IgD-negative memory B cell (primary cell): ENCODE measurements at regions not wholly inside any gene's neighbourhood (a gene's known extent, or its start where the extent isn't known, plus 50 kb on each side); places are given as distances from the start of the nearest gene placed in this dataset.

Source experiments
- H3K27ac Mint-ChIP-seq, 3 donors: one replicate each; pipeline ENCODE4 v1.8.0; 2020 to 2022; ENCODE audit warnings: mild to moderate bottlenecking in 3 of 3, mixed read lengths in 3 of 3, moderate library complexity in 1 of 3
- H3K27me3 Mint-ChIP-seq: one replicate; pipeline ENCODE4 v1.8.0; 2021; ENCODE audit warnings: mixed read lengths
- H3K36me3 Mint-ChIP-seq: one replicate; pipeline ENCODE4 v1.8.0; 2020; ENCODE audit warnings: mild to moderate bottlenecking, mixed read lengths
- H3K4me1 Mint-ChIP-seq, 3 donors: one replicate each; pipeline ENCODE4 v1.8.0; 2020 to 2022; ENCODE audit warnings: mixed read lengths in 3 of 3, mild to moderate bottlenecking in 1 of 3
- H3K4me3 Mint-ChIP-seq, 4 donors: one replicate each; pipeline ENCODE4 v1.8.0; 2020 to 2022; ENCODE audit warnings: mild to moderate bottlenecking in 4 of 4, mixed read lengths in 4 of 4, moderate library complexity in 3 of 4
- H3K9me3 Mint-ChIP-seq, 3 donors: one replicate each; pipeline ENCODE4 v1.8.0; 2020 to 2021; ENCODE audit warnings: mixed read lengths in 3 of 3, mild to moderate bottlenecking in 1 of 3

DNA sequence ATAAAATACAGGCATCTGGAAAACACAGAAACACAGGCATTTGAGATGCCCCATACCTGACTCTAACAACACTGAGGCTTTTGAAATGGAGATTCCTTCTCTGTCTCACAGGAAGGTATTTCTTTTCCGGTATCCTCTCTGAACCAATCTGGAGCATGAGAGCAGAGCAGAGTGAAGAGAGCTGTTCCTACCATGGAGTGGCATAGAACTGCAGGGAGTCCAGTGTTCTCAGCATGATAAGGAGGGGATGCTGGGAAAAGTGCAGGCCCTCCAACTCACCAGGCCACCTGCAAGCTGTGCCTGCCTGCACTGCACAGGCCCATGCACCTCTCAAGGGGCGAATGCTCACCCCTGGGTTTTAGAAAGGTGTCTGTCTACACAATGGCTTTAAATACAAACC lies 89.2 kb downstream of the FOXA2 start:
- Mint-ChIP-seq H3K27ac (no peak overlapping the region), H3K4me1 (no peaks in the 10 kb centered on the region), H3K4me3 (no peak overlapping the region), H3K9me3 (peaks cover 0 to 3% (median 2%) of the 10 kb centered on the region in 3 donors), H3K36me3 (no peaks in the 10 kb centered on the region), H3K27me3 (no peaks in the 10 kb centered on the region)

DNA sequence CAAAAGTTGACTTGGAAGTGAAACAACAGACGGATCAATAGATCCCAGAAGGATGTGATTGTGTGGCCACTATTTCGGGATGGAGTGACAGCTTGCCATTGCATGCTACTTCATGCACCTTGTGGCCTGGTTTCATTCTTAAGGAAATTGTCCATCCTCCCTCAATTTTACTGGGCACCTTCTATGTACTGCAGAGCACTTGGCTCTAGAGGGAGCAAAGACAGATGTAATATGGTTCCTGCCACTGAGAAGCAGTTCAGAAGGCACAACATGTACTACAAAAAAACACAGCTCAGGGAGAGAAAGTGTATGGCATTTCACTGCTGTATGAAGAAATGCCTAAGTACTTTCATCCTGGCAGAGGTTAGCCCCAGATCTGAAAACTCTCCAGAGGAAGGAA lies 91.9 kb downstream of the FOXA2 start:
- no peaks in the 10 kb centered on the region for H3K4me1 Mint-ChIP-seq

DNA sequence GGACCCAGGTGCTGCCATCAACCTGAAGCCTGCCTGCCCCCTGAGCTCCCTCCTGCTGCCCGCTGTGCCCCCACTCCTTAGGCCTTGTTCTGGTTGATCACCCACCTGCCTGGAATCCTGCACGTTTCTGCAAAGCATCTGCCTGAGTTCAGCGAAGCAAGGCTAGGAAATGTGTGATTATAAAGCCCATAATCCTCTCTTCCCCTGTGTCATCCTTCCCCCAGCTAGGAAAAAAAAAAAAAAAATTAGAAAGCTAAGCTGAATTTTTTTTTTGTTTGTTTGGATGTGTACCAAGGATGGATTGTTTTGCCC lies 93.2 kb downstream of the FOXA2 start:
- Mint-ChIP-seq H3K36me3 (no peaks in the 10 kb centered on the region), H3K9me3 (peaks cover 0 to 3% (median 1%) of the 10 kb centered on the region in 3 donors), H3K4me1 (peaks cover 0 to 1% (median 0%) of the 10 kb centered on the region in 3 donors), H3K27ac (no peak overlapping the region), H3K4me3 (no peak overlapping the region), H3K27me3 (peaks cover 3% of the 10 kb centered on the region)

More for the DNA sequence above, 91.9 kb downstream of the FOXA2 start:
- H3K4me3 Mint-ChIP-seq: no peak overlapping the region
- no peaks in the 10 kb centered on the region for H3K36me3 Mint-ChIP-seq
- H3K27ac Mint-ChIP-seq: no peak overlapping the region
- H3K9me3 Mint-ChIP-seq: peaks cover 0 to 3% (median 1%) of the 10 kb centered on the region in 3 donors
- H3K27me3 Mint-ChIP-seq: no peaks in the 10 kb centered on the region

DNA sequence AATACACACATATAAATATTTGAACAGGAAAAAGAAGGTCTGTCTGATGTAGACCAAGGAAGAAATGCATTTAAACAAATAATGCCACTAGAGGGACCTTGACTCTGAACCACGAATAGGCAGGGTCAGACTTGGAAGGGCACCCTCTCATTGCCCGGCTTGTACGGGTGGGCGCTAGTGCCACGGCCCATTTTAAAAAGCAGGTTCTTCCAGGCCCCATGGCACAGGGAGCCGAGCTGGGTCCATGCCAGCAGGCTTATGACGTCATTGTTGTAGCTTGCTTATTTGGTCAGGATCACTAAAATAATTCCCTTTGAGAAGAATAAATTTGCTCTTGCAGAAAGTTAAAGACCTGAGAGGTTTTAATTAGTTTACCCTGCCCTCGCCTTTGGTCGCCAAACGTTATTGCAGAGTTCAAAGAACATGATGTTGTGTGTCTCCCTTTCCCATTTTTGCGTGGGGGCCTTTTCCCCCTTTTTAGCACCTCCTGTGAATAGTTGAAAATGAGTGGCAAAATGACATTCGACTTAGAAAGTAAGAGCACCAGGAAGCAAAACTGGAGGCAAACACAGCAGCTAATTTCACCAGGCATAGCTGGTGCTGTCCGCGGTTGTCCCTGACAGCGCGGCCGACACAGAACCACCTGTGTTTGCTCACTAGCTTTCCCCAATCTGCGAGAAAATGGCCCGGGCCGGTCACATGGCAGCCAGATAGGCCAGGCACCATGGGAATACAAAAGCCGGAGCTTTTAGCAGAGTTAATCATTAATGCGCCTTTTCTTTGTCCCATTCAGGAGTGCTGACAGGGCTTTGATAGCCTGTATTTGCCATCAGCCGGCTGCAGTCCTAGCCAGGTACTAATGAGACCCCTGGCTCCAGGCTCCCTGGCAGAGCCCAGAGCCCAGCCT lies 93.8 kb downstream of the FOXA2 start:
- Mint-ChIP-seq H3K4me3 (no peak overlapping the region), H3K27ac (peak overlapping the region in 1 of 3 donors; percentile 3), H3K4me1 (peaks cover 0 to 1% (median 0%) of the 10 kb centered on the region in 3 donors), H3K27me3 (peaks cover 3% of the 10 kb centered on the region), H3K9me3 (peaks cover 0 to 3% (median 1%) of the 10 kb centered on the region in 3 donors), H3K36me3 (no peaks in the 10 kb centered on the region)

DNA sequence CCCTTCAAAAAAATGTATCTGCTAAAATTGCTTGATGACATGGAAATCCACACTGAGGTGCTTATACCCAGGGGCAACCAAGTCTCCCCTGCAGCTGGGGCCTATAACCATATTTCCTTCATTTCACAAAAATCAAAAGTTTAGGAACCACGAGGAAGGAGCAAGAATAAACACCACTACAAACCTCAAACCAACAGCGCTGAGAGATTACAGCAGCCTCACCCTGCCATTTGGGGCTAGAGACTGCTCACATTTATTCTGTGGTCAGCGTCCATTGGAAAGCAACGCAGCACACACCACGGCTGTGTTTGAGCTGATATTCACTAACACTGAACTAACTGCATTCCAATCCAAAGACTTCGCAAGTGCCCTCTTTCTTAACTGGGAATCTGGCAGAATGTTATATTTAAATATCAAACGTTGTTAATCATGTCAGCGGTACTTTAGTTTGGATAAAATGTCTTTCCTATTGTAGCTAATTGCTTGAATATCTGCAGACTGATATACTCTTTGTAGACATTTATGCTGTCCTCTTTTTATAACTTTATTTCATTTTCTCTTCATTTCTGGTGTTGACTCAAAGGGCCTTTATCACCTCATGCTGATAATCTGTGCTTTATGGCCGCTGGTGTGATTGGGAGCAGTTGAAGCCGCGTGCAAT lies 94.6 kb downstream of the FOXA2 start:
- peak overlapping the region in 1 of 3 donors; percentile 3 for H3K27ac Mint-ChIP-seq
- no peaks in the 10 kb centered on the region for H3K36me3 Mint-ChIP-seq
- H3K4me3 Mint-ChIP-seq: no peak overlapping the region
- H3K4me1 Mint-ChIP-seq: peaks cover 0 to 1% (median 0%) of the 10 kb centered on the region in 3 donors
- peaks cover 3% of the 10 kb centered on the region for H3K27me3 Mint-ChIP-seq
- H3K9me3 Mint-ChIP-seq: peaks cover 0 to 3% (median 1%) of the 10 kb centered on the region in 3 donors

DNA sequence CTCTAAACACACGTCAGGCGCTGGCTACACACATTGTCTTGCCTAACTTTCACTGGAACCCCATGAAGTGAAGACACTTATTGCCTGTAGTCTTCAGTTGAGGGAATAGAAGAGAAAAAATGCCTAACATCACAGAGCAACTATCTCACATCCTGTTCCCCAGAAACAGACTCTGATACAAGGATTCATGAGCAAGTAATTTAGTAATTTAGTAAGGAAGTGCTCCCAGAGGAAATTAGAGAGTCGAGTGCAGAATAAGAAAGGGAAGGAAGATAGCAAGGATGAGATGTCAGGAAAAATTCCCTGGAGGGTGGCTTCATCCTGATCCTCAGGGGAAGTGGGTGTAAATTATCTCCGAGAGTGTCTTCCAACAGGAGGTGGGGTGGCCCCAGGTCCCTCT lies 104.0 kb downstream of the FOXA2 start:
- H3K27me3 Mint-ChIP-seq: peaks cover 2% of the 10 kb centered on the region
- H3K36me3 Mint-ChIP-seq: no peaks in the 10 kb centered on the region
- no peaks in the 10 kb centered on the region for H3K4me1 Mint-ChIP-seq
- no peak overlapping the region for H3K4me3 Mint-ChIP-seq
- H3K9me3 Mint-ChIP-seq: peaks cover 0 to 13% (median 5%) of the 10 kb centered on the region in 3 donors
- no peak overlapping the region for H3K27ac Mint-ChIP-seq

DNA sequence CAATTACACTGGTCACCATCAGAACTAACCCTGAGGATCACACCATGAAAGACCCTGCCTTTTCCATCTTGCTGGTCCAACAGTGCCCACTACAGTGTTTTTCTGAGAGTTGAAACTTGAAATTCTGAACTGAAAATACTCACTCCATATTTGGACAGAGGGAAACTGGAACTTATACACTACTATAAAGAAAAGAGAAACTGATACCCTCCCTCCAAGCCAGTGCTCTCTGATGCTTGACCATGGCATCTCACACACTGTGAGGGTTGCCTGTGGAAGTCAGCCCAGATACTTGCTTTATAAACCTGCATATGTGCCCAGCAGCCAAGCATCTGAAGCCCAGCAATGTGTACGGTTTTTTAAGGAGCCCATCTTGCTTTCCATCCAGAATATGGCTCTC lies 108.7 kb downstream of the FOXA2 start:
- Mint-ChIP-seq H3K9me3 (peaks cover 6 to 18% (median 12%) of the 10 kb centered on the region in 3 donors), H3K4me3 (peak overlapping the region in 1 of 4 donors; percentile 23), H3K4me1 (no peaks in the 10 kb centered on the region), H3K36me3 (no peaks in the 10 kb centered on the region), H3K27ac (no peak overlapping the region), H3K27me3 (peaks cover 2% of the 10 kb centered on the region)

DNA sequence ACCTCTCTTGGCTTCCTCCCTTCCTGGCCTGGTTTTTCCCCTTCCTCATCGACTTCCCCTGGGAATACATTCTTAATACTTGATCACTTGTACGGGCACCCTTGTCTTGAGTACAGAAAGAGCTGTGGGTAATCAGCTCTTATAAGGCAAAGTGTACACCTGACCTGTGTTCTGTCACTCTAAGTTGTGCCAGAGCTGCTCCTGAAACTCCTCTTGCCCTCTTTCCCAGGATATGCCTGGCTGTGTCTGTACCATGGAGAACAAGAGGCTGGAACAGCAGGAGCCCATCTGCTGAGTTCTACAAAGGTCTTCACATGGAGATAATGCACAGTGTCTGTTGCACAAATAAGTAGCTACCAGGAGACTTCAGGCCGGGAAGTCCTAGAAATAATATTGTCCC lies 110.1 kb downstream of the FOXA2 start:
- Mint-ChIP-seq H3K4me1 (no peaks in the 10 kb centered on the region), H3K27me3 (peaks cover 2% of the 10 kb centered on the region), H3K9me3 (peaks cover 6 to 18% (median 12%) of the 10 kb centered on the region in 3 donors), H3K4me3 (no peak overlapping the region), H3K27ac (no peak overlapping the region), H3K36me3 (no peaks in the 10 kb centered on the region)

GRCh38 chr20:22473293-22473692 lies 111.1 kb downstream of the FOXA2 start:
- Mint-ChIP-seq H3K4me1 (no peaks in the 10 kb centered on the region), H3K36me3 (no peaks in the 10 kb centered on the region), H3K4me3 (no peak overlapping the region), H3K9me3 (peaks cover 6 to 18% (median 12%) of the 10 kb centered on the region in 3 donors), H3K27ac (peak overlapping the region in 1 of 3 donors; percentile 59), H3K27me3 (peaks cover 2% of the 10 kb centered on the region)

DNA sequence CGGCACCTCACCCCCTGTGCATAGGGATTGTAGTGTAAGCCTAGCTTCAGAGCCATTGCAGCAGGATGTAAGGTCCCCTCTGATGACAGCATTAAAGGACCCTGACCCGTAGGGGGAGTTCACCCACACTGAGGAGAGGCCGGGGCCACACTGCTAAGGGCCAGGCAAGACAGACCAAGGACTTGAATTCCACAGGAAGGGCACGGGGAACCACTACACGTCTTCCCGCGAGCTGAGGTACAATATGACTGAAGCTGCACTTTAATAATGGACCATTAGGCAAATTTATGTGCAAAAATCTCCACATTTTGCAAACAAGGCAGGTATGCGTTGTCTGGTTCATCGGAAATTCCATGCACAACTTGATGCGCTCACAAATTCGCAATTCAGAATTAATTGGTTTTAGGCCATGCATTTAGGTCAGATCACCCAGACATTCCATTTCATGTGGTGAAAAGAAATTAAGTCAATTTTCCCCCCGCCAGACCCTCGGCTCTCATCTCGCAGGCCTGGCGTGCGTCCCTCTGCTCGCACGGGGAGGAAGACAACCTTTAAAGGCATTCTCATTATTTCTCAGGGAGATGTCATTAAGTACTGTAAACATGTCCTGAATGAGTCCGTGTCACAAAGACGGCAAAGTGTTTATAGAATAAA lies 111.8 kb downstream of the FOXA2 start:
- Mint-ChIP-seq H3K4me3 (no peak overlapping the region), H3K27me3 (peaks cover 2% of the 10 kb centered on the region), H3K36me3 (no peaks in the 10 kb centered on the region), H3K9me3 (peaks cover 6 to 13% (median 12%) of the 10 kb centered on the region in 3 donors), H3K27ac (no peak overlapping the region), H3K4me1 (no peaks in the 10 kb centered on the region)

DNA sequence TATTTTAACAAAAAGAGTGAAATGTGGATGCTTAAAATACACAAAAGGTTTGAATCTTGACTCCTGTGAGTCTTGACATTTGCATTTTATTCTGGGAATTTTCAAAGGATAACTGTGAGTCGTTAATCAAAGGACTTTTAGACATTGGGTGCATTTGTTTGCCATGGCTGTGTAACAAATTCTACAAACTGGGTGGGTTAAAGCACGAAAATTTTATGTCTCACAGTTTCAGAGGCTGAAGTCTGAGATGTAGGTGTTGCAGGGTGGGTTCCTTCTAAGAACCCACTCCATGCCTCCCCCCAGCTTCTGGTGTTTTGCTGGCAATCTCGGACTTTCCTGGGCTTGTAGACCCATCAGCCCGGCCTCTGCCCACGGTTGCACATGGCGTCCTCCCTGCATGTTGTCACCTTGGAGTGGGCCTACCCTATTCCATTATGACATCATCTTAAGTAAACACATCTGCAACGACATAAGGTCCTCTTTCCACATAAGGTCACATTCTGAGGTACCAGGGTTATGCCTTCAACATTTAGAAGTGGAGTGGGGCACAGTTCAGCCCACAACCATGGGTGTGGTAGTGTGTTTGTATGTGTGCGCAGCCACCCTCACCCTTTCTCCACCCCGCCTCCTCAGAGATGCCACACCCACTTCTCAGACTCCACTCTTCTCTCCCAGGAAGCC lies 113.1 kb downstream of the FOXA2 start:
- peaks cover 6 to 9% (median 8%) of the 10 kb centered on the region in 3 donors for H3K9me3 Mint-ChIP-seq
- H3K27ac Mint-ChIP-seq: no peak overlapping the region
- no peaks in the 10 kb centered on the region for H3K36me3 Mint-ChIP-seq
- no peak overlapping the region for H3K4me3 Mint-ChIP-seq
- H3K4me1 Mint-ChIP-seq: no peaks in the 10 kb centered on the region
- peaks cover 2% of the 10 kb centered on the region for H3K27me3 Mint-ChIP-seq

DNA sequence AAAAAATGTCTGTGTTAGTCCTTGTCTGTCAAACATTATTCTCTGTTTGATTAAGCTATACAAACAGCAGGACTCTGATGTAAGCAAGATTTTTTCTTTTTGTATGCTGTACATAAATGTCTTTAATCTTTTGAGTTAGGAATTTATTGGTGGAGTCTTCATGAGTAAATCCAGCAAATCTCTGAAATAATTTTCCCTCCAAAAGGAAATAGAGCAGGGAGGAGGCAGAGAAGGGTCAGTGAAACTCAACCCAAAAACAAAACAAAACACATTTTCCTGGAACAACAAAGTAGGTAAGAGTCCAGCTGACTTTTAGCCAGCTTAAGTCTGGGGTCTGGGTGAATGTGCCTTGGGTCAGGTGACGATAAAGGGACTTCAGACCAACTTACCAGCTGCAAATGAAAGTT lies 113.7 kb downstream of the FOXA2 start:
- no peak overlapping the region for H3K4me3 Mint-ChIP-seq
- peaks cover 6 to 8% (median 8%) of the 10 kb centered on the region in 3 donors for H3K9me3 Mint-ChIP-seq
- H3K36me3 Mint-ChIP-seq: no peaks in the 10 kb centered on the region
- H3K27me3 Mint-ChIP-seq: peaks cover 2% of the 10 kb centered on the region
- H3K4me1 Mint-ChIP-seq: no peaks in the 10 kb centered on the region
- no peak overlapping the region for H3K27ac Mint-ChIP-seq

GRCh38 chr20:22466447-22467171 lies 117.8 kb downstream of the FOXA2 start:
- H3K27ac Mint-ChIP-seq: no peak overlapping the region
- no peaks in the 10 kb centered on the region for H3K36me3 Mint-ChIP-seq
- no peak overlapping the region for H3K4me3 Mint-ChIP-seq
- H3K27me3 Mint-ChIP-seq: no peaks in the 10 kb centered on the region
- H3K9me3 Mint-ChIP-seq: peaks cover 0 to 3% (median 2%) of the 10 kb centered on the region in 3 donors
- H3K4me1 Mint-ChIP-seq: no peaks in the 10 kb centered on the region
